ENCODE measurements at regions not wholly inside any gene's neighbourhood (a gene's known extent, or its start where the extent isn't known, plus 50 kb on each side); places are given as distances from the start of the nearest gene placed in this dataset.

- Histone ChIP-seq H3K36me3 (ENCODE audit: low read length) (peaks cover 3% of the 10 kb centered on the region; the same call in 1 of the 2 replicates), H3K27me3 (ENCODE audit: low read length) (no peaks in the 10 kb centered on the region), H2AFZ (ENCODE audit: low read depth, low read length, severe bottlenecking) (no peak overlapping the region), H3K4me3 (ENCODE audit: insufficient read depth, low read length, poor library complexity, severe bottlenecking) (no peak overlapping the region), H3K9ac (ENCODE audit: low read length) (no peak overlapping the region), H3F3A (ENCODE audit: insufficient read depth) (no peaks in the 10 kb centered on the region), H3K9me3 (ENCODE audit: insufficient read depth, low read length) (no peaks in the 10 kb centered on the region), H3K4me2 (ENCODE audit: low read depth, low read length, poor library complexity, severe bottlenecking) (no peak overlapping the region), H3K9me2 (replicated peaks; ENCODE audit: insufficient read depth, low read length) (no peaks in the 10 kb centered on the region), H3K27ac (ENCODE audit: low read depth, low read length) (no peak overlapping the region), H3K79me2 (ENCODE audit: insufficient read depth, low read length) (no peaks in the 10 kb centered on the region), H4K20me1 (ENCODE audit: low read depth, low read length) (no peaks in the 10 kb centered on the region)
- TF ChIP-seq, protein P1, sequence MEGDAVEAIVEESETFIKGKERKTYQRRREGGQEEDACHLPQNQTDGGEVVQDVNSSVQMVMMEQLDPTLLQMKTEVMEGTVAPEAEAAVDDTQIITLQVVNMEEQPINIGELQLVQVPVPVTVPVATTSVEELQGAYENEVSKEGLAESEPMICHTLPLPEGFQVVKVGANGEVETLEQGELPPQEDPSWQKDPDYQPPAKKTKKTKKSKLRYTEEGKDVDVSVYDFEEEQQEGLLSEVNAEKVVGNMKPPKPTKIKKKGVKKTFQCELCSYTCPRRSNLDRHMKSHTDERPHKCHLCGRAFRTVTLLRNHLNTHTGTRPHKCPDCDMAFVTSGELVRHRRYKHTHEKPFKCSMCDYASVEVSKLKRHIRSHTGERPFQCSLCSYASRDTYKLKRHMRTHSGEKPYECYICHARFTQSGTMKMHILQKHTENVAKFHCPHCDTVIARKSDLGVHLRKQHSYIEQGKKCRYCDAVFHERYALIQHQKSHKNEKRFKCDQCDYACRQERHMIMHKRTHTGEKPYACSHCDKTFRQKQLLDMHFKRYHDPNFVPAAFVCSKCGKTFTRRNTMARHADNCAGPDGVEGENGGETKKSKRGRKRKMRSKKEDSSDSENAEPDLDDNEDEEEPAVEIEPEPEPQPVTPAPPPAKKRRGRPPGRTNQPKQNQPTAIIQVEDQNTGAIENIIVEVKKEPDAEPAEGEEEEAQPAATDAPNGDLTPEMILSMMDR (IDR thresholded peaks at IDR 0.05; ENCODE audit: insufficient read depth, low read length, poor library complexity, severe bottlenecking), result no peak
Observed at GRCh38 chr7:126378642-126379041, 874.1 kb downstream of the GRM8 start.

- Histone ChIP-seq H3K4me2 (ENCODE audit: low read depth, low read length, poor library complexity, severe bottlenecking) (no peak overlapping the region), H3K9me3 (ENCODE audit: insufficient read depth, low read length) (no peaks in the 10 kb centered on the region), H2AFZ (ENCODE audit: low read depth, low read length, severe bottlenecking) (no peak overlapping the region), H3K79me2 (ENCODE audit: insufficient read depth, low read length) (no peaks in the 10 kb centered on the region), H3K36me3 (ENCODE audit: low read length) (no peaks in the 10 kb centered on the region), H3K9me2 (replicated peaks; ENCODE audit: insufficient read depth, low read length) (no peaks in the 10 kb centered on the region), H3K9ac (ENCODE audit: low read length) (no peak overlapping the region), H3K27ac (ENCODE audit: low read depth, low read length) (no peak overlapping the region), H3K4me3 (ENCODE audit: insufficient read depth, low read length, poor library complexity, severe bottlenecking) (no peak overlapping the region), H3K27me3 (ENCODE audit: low read length) (no peaks in the 10 kb centered on the region), H3F3A (ENCODE audit: insufficient read depth) (no peaks in the 10 kb centered on the region), H4K20me1 (ENCODE audit: low read depth, low read length) (no peaks in the 10 kb centered on the region)
- TF ChIP-seq, protein P1 (IDR thresholded peaks at IDR 0.05; ENCODE audit: insufficient read depth, low read length, poor library complexity, severe bottlenecking), result no peak
- TF ChIP-seq EZH2phosphoT487 (conservative IDR thresholded peaks at IDR 0.05; ENCODE audit: low read length), result no peak
Observed at GRCh38 chr7:126370038-126370668, 882.6 kb downstream of the GRM8 start.

DNA sequence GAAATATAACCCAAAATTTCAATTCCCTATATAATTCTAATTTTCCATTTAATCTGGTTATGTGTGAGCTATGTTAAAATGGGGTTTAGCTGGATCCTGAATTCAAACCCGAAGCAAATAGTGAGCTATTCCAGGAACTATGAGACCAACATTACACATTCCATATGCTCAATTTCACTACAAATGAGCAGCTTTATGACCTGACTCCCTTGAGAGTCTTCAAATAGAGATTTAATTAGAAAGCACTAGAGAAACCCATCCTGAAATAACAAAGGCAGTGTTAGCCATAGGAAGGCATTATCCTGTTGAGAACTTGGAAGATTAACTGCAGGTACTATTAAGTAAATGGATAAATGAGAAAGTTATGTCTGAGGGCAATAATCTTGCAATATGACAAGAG, 890.0 kb downstream of the GRM8 start:
- H4K20me1 ChIP-seq (ENCODE audit: low read depth, low read length), result no peaks in the 10 kb centered on the region
- H3K36me3 ChIP-seq (ENCODE audit: low read length), result no peaks in the 10 kb centered on the region
- no peaks in the 10 kb centered on the region for H3F3A ChIP-seq (ENCODE audit: insufficient read depth)
- no peak for TF ChIP-seq EZH2phosphoT487 (conservative IDR thresholded peaks at IDR 0.05; ENCODE audit: low read length)
- TF ChIP-seq, protein P1 (IDR thresholded peaks at IDR 0.05; ENCODE audit: insufficient read depth, low read length, poor library complexity, severe bottlenecking), result no peak
- no peak overlapping the region for H2AFZ ChIP-seq (ENCODE audit: low read depth, low read length, severe bottlenecking)
- no peaks in the 10 kb centered on the region for H3K9me2 ChIP-seq (replicated peaks; ENCODE audit: insufficient read depth, low read length)
- no peak overlapping the region for H3K4me3 ChIP-seq (ENCODE audit: insufficient read depth, low read length, poor library complexity, severe bottlenecking)
- H3K9me3 ChIP-seq (ENCODE audit: insufficient read depth, low read length), result no peaks in the 10 kb centered on the region
- no peak overlapping the region for H3K4me2 ChIP-seq (ENCODE audit: low read depth, low read length, poor library complexity, severe bottlenecking)
- H3K9ac ChIP-seq (ENCODE audit: low read length), result no peak overlapping the region
- H3K27ac ChIP-seq (ENCODE audit: low read depth, low read length), result no peak overlapping the region
- H3K27me3 ChIP-seq (ENCODE audit: low read length), result no peaks in the 10 kb centered on the region
- H3K79me2 ChIP-seq (ENCODE audit: insufficient read depth, low read length), result no peaks in the 10 kb centered on the region
